BJ (cell line): ENCODE measurements at regions not wholly inside any gene's neighbourhood (a gene's known extent, or its start where the extent isn't known, plus 50 kb on each side); places are given as distances from the start of the nearest gene placed in this dataset.
A peak's percentile ranks its signal among the peaks of the same experiment; 100 is the strongest.

Experiments
- CTCF ChIA-PET: fragments of 350-600 bp; formaldehyde crosslinking; extraction: SDS; loops from one replicate; lab custom pipeline; 2021; ENCODE audit warnings: antibody characterized with exemption, inconsistent platforms; lab: Yijun Ruan, JAX
- POLR2A ChIA-PET: fragments of 300-600 bp; sonication (Branson Sonifier 250); formaldehyde crosslinking; extraction: SDS; loops from one replicate; lab custom pipeline; 2021; ENCODE audit warnings: antibody characterized with exemption; lab: Charles Lee
- DNase-seq: peaks from one replicate; pipeline ENCODE4 v3.0.0-alpha.2; 2011; ENCODE audit warnings: low read depth
- H3K27me3 ChIP-seq: 2 replicates; pipeline ENCODE4 v1.6.0; 2011; ENCODE audit warnings: low read length; ENCODE audit not compliant: control insufficient read depth, insufficient read depth
- H3K36me3 ChIP-seq: 2 replicates; pipeline ENCODE4 v1.5.1; 2011; ENCODE audit warnings: low read length; ENCODE audit not compliant: control insufficient read depth, insufficient read depth
- H3K4me3 ChIP-seq: 2 replicates; pipeline ENCODE4 v1.5.1; 2011; ENCODE audit warnings: low read depth, mild to moderate bottlenecking, control low read depth, low read length
- TF ChIP-seq, protein P1 (sequence below): IDR thresholded peaks from 2 replicates; pipeline ENCODE4 v1.5.1; 2011; ENCODE audit warnings: low read depth, mild to moderate bottlenecking, control low read depth, inconsistent platforms, low read length, moderate library complexity; ENCODE audit not compliant: insufficient read depth

DNA sequence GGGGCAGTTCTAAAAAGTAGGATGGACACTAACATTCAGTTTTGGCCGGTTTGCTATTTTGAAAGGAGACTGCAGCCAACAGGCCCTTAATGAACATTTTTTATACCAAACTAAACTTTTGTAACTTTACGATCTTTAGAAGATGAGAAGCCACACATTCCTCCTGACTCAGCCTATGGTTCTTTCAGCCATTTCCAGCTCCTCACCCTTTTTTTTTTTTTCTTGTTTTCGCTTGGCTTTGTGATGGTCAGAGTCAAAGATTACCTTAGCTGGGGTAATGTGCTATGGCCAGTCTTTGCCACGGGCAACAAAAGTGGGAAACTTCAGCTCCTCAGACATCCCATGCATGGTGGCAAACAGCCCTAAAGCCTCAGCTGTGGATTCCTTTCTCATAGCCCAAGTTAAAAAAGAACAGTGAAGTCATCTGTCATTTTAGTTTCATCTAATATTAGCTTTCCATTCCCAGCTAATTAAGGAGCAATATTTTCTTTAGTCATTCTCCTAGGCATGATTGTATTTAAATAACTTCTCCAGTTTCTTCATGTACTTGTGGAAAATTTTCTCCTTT, 368.7 kb downstream of the MFSD1 start:
- CTCF ChIA-PET: interaction anchor here (0.6 to 1.4 kb wide), 2 partner anchors 253 to 288 kb away, joined by 3 to 4 read pairs; no protein-coding TSS in a partner anchor
- DNase-seq: peak; percentile 33
- Histone ChIP-seq H3K36me3 (no peaks in the 10 kb centered on the region), H3K4me3 (no peak overlapping the region), H3K27me3 (no peaks in the 10 kb centered on the region)
- TF ChIP-seq, protein P1, sequence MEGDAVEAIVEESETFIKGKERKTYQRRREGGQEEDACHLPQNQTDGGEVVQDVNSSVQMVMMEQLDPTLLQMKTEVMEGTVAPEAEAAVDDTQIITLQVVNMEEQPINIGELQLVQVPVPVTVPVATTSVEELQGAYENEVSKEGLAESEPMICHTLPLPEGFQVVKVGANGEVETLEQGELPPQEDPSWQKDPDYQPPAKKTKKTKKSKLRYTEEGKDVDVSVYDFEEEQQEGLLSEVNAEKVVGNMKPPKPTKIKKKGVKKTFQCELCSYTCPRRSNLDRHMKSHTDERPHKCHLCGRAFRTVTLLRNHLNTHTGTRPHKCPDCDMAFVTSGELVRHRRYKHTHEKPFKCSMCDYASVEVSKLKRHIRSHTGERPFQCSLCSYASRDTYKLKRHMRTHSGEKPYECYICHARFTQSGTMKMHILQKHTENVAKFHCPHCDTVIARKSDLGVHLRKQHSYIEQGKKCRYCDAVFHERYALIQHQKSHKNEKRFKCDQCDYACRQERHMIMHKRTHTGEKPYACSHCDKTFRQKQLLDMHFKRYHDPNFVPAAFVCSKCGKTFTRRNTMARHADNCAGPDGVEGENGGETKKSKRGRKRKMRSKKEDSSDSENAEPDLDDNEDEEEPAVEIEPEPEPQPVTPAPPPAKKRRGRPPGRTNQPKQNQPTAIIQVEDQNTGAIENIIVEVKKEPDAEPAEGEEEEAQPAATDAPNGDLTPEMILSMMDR: no peak
- POLR2A ChIA-PET: no interaction called here

DNA sequence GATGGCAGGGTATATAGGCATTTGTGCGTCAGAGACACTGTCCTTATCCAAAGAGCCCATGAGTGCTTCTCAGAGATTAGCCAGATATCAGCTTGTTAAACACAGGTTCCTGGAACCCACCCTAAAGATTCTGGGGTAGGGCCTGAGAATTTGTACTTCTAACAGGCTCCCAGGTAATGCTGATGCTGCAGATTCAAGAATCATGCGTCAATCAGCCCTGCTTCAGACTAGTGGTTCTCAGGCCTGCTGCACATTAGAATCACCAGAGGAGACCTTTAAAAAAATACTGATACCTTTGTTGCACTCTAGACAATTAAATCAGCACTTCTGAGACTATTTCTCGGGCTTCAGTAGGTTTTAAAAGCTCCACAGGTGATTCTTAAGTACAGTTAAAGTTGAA, 369.5 kb downstream of the MFSD1 start:
- ChIA-PET POLR2A (no interaction called here), CTCF (interaction anchor here (0.9 kb wide), 1 partner anchor 80 kb away, joined by 4 read pairs; no protein-coding TSS in a partner anchor)
- H3K27me3 ChIP-seq: no peaks in the 10 kb centered on the region

DNA sequence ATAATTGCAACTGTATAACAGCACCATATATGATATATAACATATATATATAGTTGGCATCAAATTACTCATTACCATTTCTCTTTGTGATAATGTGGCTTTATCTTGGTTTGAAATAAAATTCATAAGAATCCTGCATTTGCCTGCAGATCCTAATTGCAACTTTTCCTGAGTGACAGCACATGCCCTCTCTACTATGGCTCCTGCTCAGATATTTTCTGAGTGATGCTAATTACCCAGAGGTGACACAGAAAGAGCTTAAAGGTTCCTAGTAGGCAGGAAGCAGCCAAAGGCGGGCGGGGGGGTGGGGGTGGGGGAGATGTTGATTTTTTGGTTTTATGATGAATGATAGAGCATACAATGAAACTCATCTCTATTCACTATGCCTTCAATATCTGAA, 370.6 kb downstream of the MFSD1 start:
- no peak for DNase-seq
- TF ChIP-seq, protein P1: no peak
- ChIA-PET POLR2A (no interaction called here), CTCF (interaction anchor here (0.9 kb wide), 1 partner anchor 79 kb away, joined by 4 read pairs; no protein-coding TSS in a partner anchor)
- H3K27me3 ChIP-seq: 0 out of 2 replicates have a peak, but pooled peaks cover 2% of the 10 kb centered on the region
- H3K36me3 ChIP-seq: no peaks in the 10 kb centered on the region
- H3K4me3 ChIP-seq: no peak overlapping the region

More for the DNA sequence above, 369.5 kb downstream of the MFSD1 start:
- TF ChIP-seq, protein P1: no peak
- no peak for DNase-seq
- no peak overlapping the region for H3K4me3 ChIP-seq
- H3K36me3 ChIP-seq: no peaks in the 10 kb centered on the region

DNA sequence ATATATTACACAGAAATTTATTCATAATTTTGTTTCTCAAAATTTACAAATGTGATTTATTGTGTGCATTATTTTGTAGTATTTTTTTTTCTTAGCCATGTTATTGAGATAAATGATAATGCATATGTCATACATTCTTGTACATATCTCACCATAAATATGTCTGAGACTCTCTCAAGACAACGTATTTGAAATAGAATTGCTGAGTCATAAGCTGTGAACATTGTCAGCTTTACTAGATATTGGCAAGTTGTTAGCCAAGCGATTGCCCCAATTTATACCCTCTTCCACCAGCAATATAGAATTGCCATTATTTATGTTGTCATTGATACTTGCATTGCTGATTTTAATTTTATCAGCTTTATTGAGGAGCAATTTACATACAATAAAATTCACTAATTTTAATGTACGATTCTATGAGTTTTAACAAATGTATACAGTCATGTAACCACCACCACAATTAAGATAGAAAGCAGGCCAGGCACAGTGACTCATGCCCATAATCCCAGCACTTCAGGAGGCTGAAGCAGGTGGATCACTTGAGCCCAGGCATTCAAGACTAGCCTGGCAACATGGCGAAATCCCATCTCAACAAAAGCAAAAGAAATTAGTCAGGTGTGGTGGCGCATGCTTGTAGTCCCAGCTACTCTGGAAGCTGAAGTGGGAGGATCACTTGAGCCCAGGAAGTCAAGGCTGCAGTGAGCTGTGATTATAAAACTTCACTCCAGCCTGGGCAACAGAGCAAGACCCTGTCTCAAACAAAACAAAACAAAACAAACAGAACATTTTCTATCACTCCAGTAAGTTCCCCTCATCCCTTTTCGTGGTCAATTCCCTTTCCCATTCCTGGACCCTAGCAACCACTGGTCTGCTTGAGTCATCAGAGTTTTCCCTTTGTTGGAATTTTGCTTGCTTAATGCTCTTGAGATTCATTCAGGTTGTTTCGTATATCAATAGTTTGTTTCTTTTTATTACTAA, 373.1 kb downstream of the MFSD1 start:
- DNase-seq: no peak
- CTCF ChIA-PET: no interaction called here
- TF ChIP-seq, protein P1: no peak
- H3K27me3 ChIP-seq: 0 out of 2 replicates have a peak, but pooled peaks cover 2% of the 10 kb centered on the region
- H3K36me3 ChIP-seq: no peaks in the 10 kb centered on the region
- no peak overlapping the region for H3K4me3 ChIP-seq
- POLR2A ChIA-PET: no interaction called here

DNA sequence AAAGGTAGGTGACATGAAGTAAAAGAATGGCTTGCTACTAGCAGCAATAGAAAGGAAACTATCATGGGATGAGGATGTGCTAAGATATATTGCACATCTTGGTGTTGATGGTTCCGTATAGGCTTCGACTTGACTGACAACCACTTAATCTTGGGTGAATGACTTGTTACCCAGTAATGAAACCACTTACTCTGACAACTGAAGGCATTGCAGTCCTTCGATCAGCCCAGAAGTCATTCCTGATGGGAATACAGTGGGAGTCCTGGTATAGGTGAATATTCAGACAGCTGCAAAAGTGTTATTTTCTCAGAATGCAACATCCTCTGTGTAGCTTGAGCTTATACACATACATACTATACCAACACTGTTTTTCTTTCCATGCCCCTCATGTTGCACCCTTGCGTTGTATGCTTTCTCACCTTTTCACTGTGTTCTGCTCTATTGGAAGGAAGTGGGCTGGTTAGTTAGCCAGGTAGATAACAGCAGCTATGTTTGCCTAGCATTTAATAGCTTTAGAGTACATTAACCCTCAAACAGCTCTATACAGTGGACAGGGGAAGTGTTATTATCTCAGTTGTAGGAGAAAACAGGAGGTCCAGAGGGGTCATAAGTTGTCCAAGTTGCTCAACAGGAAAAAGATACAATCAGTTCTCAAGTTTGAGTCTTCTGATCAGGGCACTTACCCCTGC, 376.5 kb downstream of the MFSD1 start:
- H3K4me3 ChIP-seq: no peak overlapping the region
- H3K27me3 ChIP-seq: peaks cover 5% of the 10 kb centered on the region
- H3K36me3 ChIP-seq: no peaks in the 10 kb centered on the region
- no peak for DNase-seq
- ChIA-PET POLR2A (no interaction called here), CTCF (no interaction called here)
- TF ChIP-seq, protein P1: no peak
